Brain microvascular endothelial cell (primary cell): ENCODE measurements at regions not wholly inside any gene's neighbourhood (a gene's known extent, or its start where the extent isn't known, plus 50 kb on each side); places are given as distances from the start of the nearest gene placed in this dataset.
"Not testable (repeated sequence)": the region's sequence is repeated elsewhere in the genome, so short reads cannot be mapped to it uniquely, and the experiment has no call there.

Experiments used
- DNase-seq: peaks from one replicate; pipeline ENCODE4 v3.0.0-alpha.2; 2020
- H3K27ac ChIP-seq: fragments of 250-450 bp; sonication (Bioruptor Pico); 2 replicates; pipeline ENCODE4 v1.5.1; 2020; ENCODE audit warnings: mild to moderate bottlenecking, moderate library complexity
- H3K27me3 ChIP-seq: fragments of 250-450 bp; sonication (Bioruptor Pico); replicated peaks from 2 replicates; pipeline ENCODE4 v1.5.1; 2020; ENCODE audit warnings: mild to moderate bottlenecking
- H3K36me3 ChIP-seq: fragments of 250-450 bp; sonication (Bioruptor Pico); replicated peaks from 2 replicates; pipeline ENCODE4 v1.5.1; 2020; ENCODE audit warnings: mild to moderate bottlenecking
- H3K4me3 ChIP-seq: 2 replicates; pipeline ENCODE4 v1.5.1; 2011; ENCODE audit warnings: low read depth, mild to moderate bottlenecking, control low read depth, low read length, moderate library complexity
- CTCF ChIP-seq: IDR thresholded peaks from 2 replicates; pipeline ENCODE4 v1.5.1; 2011; ENCODE audit warnings: low read depth, mild to moderate bottlenecking, moderate library complexity, low read length, control low read depth, inconsistent platforms; ENCODE audit errors: missing control alignments
- in situ Hi-C: cut with HindIII; loops from 2 replicates; pipeline ENCODE4 v1.10.0; 2017; ENCODE audit warnings: low sequenced_read_pairs, low pct_ligation_motif_present

DNA sequence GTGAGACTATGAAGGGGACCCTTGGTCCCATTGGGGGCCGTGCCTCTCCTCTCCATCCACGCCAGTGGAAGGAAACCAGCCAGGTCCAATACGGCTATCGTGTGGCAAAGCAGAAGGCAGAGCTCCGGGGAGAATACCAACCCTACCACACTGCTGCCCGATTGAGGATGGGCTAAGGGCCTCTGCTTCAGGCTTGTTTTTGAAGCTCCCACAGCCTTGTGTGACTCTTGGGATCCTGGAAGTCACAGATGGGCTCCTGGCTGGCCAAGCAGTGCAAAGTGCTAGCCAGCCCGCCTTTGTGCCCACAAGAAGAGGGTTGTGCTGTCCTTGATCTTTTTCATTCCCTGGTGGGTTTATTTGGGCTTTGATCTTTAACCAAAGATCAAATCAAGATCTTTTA is 70.6 kb upstream of the ID2 start:
- no peak overlapping the region for H3K27ac ChIP-seq
- H3K36me3 ChIP-seq, result no peaks in the 10 kb centered on the region
- H3K27me3 ChIP-seq, result no peaks in the 10 kb centered on the region
- in situ Hi-C loops, result no loop called here
- TF ChIP-seq CTCF, result no peak
- no peak for DNase-seq
- H3K4me3 ChIP-seq, result no peak overlapping the region

GRCh38 chr2:8611700-8612099 is 70.2 kb upstream of the ID2 start:
- H3K27ac ChIP-seq, result no peak overlapping the region
- in situ Hi-C loops, result no loop called here
- TF ChIP-seq CTCF, result no peak
- no peaks in the 10 kb centered on the region for H3K27me3 ChIP-seq
- DNase-seq, result no peak
- H3K4me3 ChIP-seq, result no peak overlapping the region
- H3K36me3 ChIP-seq, result no peaks in the 10 kb centered on the region

DNA sequence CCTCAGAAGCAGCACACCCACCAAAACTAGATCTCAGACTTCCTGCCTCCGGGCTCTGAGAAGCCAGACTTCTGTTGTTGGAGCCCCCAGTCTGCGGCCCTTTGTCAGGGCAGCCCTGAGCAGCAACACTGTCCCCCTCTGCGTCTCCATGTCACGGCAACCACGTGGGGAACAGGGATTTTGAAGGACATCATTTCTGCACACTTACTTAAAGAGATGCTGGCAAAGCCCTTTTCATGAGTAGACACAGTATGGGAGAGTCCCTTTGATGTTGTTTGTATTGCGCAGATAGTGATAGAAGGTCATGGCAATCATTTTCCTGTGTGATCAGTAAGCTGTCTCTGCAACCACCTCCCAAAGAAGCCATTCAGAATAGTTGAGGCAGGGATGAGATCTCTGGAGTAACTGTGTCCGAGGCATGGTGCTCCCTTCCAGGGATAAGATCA is 69.1 kb upstream of the ID2 start:
- in situ Hi-C loops, result no loop called here
- H3K27me3 ChIP-seq, result no peaks in the 10 kb centered on the region
- no peak overlapping the region for H3K27ac ChIP-seq
- TF ChIP-seq CTCF, result no peak
- no peaks in the 10 kb centered on the region for H3K36me3 ChIP-seq
- H3K4me3 ChIP-seq, result no peak overlapping the region
- DNase-seq, result no peak

- H3K36me3 ChIP-seq, H3K27me3 ChIP-seq, H3K4me3 ChIP-seq, DNase-seq, in situ Hi-C loops, H3K27ac ChIP-seq: not testable (repeated sequence)
Measured at GRCh38 chr2:8613207-8613999, 68.5 kb upstream of the ID2 start.

DNA sequence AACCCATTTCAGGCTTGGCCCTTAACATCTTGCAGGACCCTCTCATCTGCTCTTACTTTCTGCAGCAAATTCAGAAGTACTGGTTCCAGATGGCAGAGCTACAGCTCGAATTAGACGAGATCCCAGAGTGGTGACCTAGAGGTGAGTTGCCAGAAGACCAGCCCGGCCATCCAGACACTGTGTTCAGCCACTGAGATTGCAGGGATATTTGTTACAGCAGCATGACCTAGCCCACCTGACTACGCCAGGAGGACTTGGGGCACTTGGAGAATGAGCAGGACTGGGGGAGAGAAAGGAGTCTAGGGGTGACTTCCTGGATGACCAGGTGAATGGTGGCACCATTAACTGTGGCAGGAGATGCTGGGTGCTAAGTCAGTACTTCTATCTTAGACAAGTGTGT is 67.2 kb upstream of the ID2 start:
- H3K27me3 ChIP-seq, result no peaks in the 10 kb centered on the region
- no peak overlapping the region for H3K27ac ChIP-seq
- H3K4me3 ChIP-seq, result no peak overlapping the region
- H3K36me3 ChIP-seq, result no peaks in the 10 kb centered on the region
- TF ChIP-seq CTCF, result no peak
- DNase-seq, result no peak
- in situ Hi-C loops, result no loop called here

- DNase-seq, result no peak
- in situ Hi-C loops, result no loop called here
- no peak overlapping the region for H3K27ac ChIP-seq
- H3K27me3 ChIP-seq, result no peaks in the 10 kb centered on the region
- no peaks in the 10 kb centered on the region for H3K36me3 ChIP-seq
- no peak overlapping the region for H3K4me3 ChIP-seq
- TF ChIP-seq CTCF, result no peak
Measured at GRCh38 chr2:8615252-8615575, 66.6 kb upstream of the ID2 start.
